ENCODE measurements at regions not wholly inside any gene's neighbourhood (a gene's known extent, or its start where the extent isn't known, plus 50 kb on each side); places are given as distances from the start of the nearest gene placed in this dataset.

GRCh38 chr22:49301398-49302149, 526.1 kb downstream of the BRD1 start:
- TF ChIP-seq EZH2 (optimal IDR thresholded peaks at IDR 0.05; ENCODE audit: low read depth, low read length) (no peak), EZH2phosphoT487 (IDR thresholded peaks at IDR 0.05; ENCODE audit: low read length) (no peak), CTCF (IDR thresholded peaks at IDR 0.05; ENCODE audit: low read length) (no peak)
- H3K9me2 ChIP-seq (replicated peaks; ENCODE audit: insufficient read depth, low read length) = no peaks in the 10 kb centered on the region

GRCh38 chr22:49300951-49301397, 526.7 kb downstream of the BRD1 start:
- Histone ChIP-seq H3K27me3 (replicated peaks; ENCODE audit: insufficient read depth, low read length) (peaks cover 76% of the 10 kb centered on the region), H3K4me3 (ENCODE audit: low read length) (no peak overlapping the region), H3K4me2 (ENCODE audit: low read depth, low read length) (no peak overlapping the region), H3K4me1 (ENCODE audit: low read length) (no peaks in the 10 kb centered on the region), H3K36me3 (replicated peaks; ENCODE audit: insufficient read depth, low read length) (no peaks in the 10 kb centered on the region), H3K9me3 (replicated peaks; ENCODE audit: insufficient read depth, low read length) (no peaks in the 10 kb centered on the region), H3K79me2 (ENCODE audit: low read length) (no peaks in the 10 kb centered on the region), H3F3A (ENCODE audit: insufficient read depth, low read length) (no peaks in the 10 kb centered on the region), H2AFZ (ENCODE audit: low read length) (no peak overlapping the region), H3K9me2 (replicated peaks; ENCODE audit: insufficient read depth, low read length) (no peaks in the 10 kb centered on the region), H4K20me1 (ENCODE audit: insufficient read depth, low read length) (no peaks in the 10 kb centered on the region), H3K27ac (ENCODE audit: low read length) (no peak overlapping the region), H3K9ac (ENCODE audit: low read length) (no peak overlapping the region)
- no peak for DNase-seq
- no peak for TF ChIP-seq EZH2 (optimal IDR thresholded peaks at IDR 0.05; ENCODE audit: low read depth, low read length)
- no peak for TF ChIP-seq EZH2phosphoT487 (IDR thresholded peaks at IDR 0.05; ENCODE audit: low read length)
- TF ChIP-seq CTCF (IDR thresholded peaks at IDR 0.05; ENCODE audit: low read length) = no peak

More at GRCh38 chr22:49301398-49302149, 526.1 kb downstream of the BRD1 start:
- Histone ChIP-seq H4K20me1 (ENCODE audit: insufficient read depth, low read length) (no peaks in the 10 kb centered on the region), H3K27ac (ENCODE audit: low read length) (no peak overlapping the region), H3K4me2 (ENCODE audit: low read depth, low read length) (no peak overlapping the region), H3K4me1 (ENCODE audit: low read length) (no peaks in the 10 kb centered on the region), H3K36me3 (replicated peaks; ENCODE audit: insufficient read depth, low read length) (no peaks in the 10 kb centered on the region), H3K9me3 (replicated peaks; ENCODE audit: insufficient read depth, low read length) (no peaks in the 10 kb centered on the region), H3K4me3 (ENCODE audit: low read length) (no peak overlapping the region), H2AFZ (ENCODE audit: low read length) (no peak overlapping the region), H3K9ac (ENCODE audit: low read length) (no peak overlapping the region), H3K79me2 (ENCODE audit: low read length) (no peaks in the 10 kb centered on the region), H3F3A (ENCODE audit: insufficient read depth, low read length) (no peaks in the 10 kb centered on the region), H3K27me3 (replicated peaks; ENCODE audit: insufficient read depth, low read length) (peaks cover 70% of the 10 kb centered on the region)
- no peak for DNase-seq

- Histone ChIP-seq H3K79me2 (ENCODE audit: low read length) (no peaks in the 10 kb centered on the region), H3K36me3 (replicated peaks; ENCODE audit: insufficient read depth, low read length) (no peaks in the 10 kb centered on the region), H3K27me3 (replicated peaks; ENCODE audit: insufficient read depth, low read length) (peaks cover 83% of the 10 kb centered on the region), H3K9ac (ENCODE audit: low read length) (no peak overlapping the region), H3K27ac (ENCODE audit: low read length) (no peak overlapping the region), H3K4me1 (ENCODE audit: low read length) (no peaks in the 10 kb centered on the region), H3K4me2 (ENCODE audit: low read depth, low read length) (no peak overlapping the region), H3K9me2 (replicated peaks; ENCODE audit: insufficient read depth, low read length) (no peaks in the 10 kb centered on the region), H3F3A (ENCODE audit: insufficient read depth, low read length) (no peaks in the 10 kb centered on the region), H2AFZ (ENCODE audit: low read length) (no peak overlapping the region), H4K20me1 (ENCODE audit: insufficient read depth, low read length) (no peaks in the 10 kb centered on the region), H3K4me3 (ENCODE audit: low read length) (no peak overlapping the region), H3K9me3 (replicated peaks; ENCODE audit: insufficient read depth, low read length) (no peaks in the 10 kb centered on the region)
- DNase-seq = no peak
- TF ChIP-seq CTCF (IDR thresholded peaks at IDR 0.05; ENCODE audit: low read length) (no peak), EZH2 (optimal IDR thresholded peaks at IDR 0.05; ENCODE audit: low read depth, low read length) (no peak), EZH2phosphoT487 (IDR thresholded peaks at IDR 0.05; ENCODE audit: low read length) (no peak)
These were observed 527.4 kb downstream of the BRD1 start for GRCh38 chr22:49300241-49300640.

Measured in MM.1S (cell line).